A549 (cell line): ENCODE measurements at regions not wholly inside any gene's neighbourhood (a gene's known extent, or its start where the extent isn't known, plus 50 kb on each side); places are given as distances from the start of the nearest gene placed in this dataset.

ENCODE experiments used
- ATAC-seq, 2 experiments: fragments of 200-7000 bp in 1 of 2; fragments of >200 bp in 1 of 2; cut with Nextera tagmentation in 1 of 2; cut with Tn5 transposase in 1 of 2; 3 replicates each; pipeline versions ENCODE4 v1.8.0 to v1.9.1; 2018 to 2020; ENCODE audit warnings: mild to moderate bottlenecking in 1 of 2, moderate library complexity in 1 of 2
- CTCF ChIA-PET: fragments of 300-600 bp; sonication (Branson Sonifier 250); formaldehyde crosslinking; extraction: SDS; loops from one replicate; lab custom pipeline; 2021; ENCODE audit warnings: antibody characterized with exemption, inconsistent platforms; lab: Yijun Ruan, JAX
- POLR2A ChIA-PET: fragments of 350-600 bp; formaldehyde crosslinking; extraction: SDS; loops from one replicate; lab custom pipeline; 2021; ENCODE audit warnings: antibody characterized with exemption, inconsistent platforms; lab: Yijun Ruan, JAX
- DNase-seq, 2 experiments: peaks; one replicate each; pipeline versions ENCODE4 v3.0.0 to v3.0.0-alpha.2; 2011 to 2016; ENCODE audit warnings: low read depth in 1 of 2, low spot score in 1 of 2
- FAIRE-seq: peaks from 2 replicates; lab custom pipeline; 2011; peaks lifted over from hg19 to GRCh38; lab: Jason Lieb, UNC
- H3K27ac ChIP-seq, 2 experiments: fragments of >200 bp; sonication (Bioruptor Twin); formaldehyde crosslinking; 3 replicates each; pipeline ENCODE4 v1.5.1; 2016 to 2017
- H3K4me1 ChIP-seq: fragments of >200 bp; sonication (Bioruptor Twin); formaldehyde crosslinking; 3 replicates; pipeline ENCODE4 v1.6.1; 2016
- H3K4me2 ChIP-seq: fragments of >200 bp; sonication (Bioruptor Twin); formaldehyde crosslinking; 3 replicates; pipeline ENCODE4 v1.6.1; 2016
- H3K4me3 ChIP-seq: fragments of >200 bp; sonication (Bioruptor Twin); formaldehyde crosslinking; 3 replicates; pipeline ENCODE4 v1.5.1; 2016
- H3K9me3 ChIP-seq: fragments of >200 bp; sonication (Bioruptor Twin); formaldehyde crosslinking; 3 replicates; pipeline ENCODE4 v1.6.1; 2016
- CBX2 ChIP-seq: fragments of 200-600 bp; sonication (generic); IDR thresholded peaks from 2 replicates; pipeline ENCODE4 v1.6.1; 2016; ENCODE audit warnings: low read depth, mild to moderate bottlenecking, borderline replicate concordance
- CBX8 ChIP-seq: fragments of 200-600 bp; sonication (generic); IDR thresholded peaks from 2 replicates; pipeline ENCODE4 v1.6.1; 2016
- CHD4 ChIP-seq: fragments of 200-600 bp; sonication (generic); IDR thresholded peaks from 2 replicates; pipeline ENCODE4 v1.6.1; 2016; ENCODE audit warnings: antibody characterized with exemption, mild to moderate bottlenecking, borderline replicate concordance
- CTCF ChIP-seq: fragments of >200 bp; sonication (Bioruptor Twin); formaldehyde crosslinking; IDR thresholded peaks from 3 replicates; pipeline ENCODE4 v1.5.1; 2016
- E2F6 ChIP-seq: IDR thresholded peaks from 2 replicates; pipeline ENCODE4 v1.6.1; 2012; ENCODE audit warnings: low read depth, borderline replicate concordance
- EHMT2 ChIP-seq: fragments of 200-600 bp; sonication (generic); IDR thresholded peaks from 2 replicates; pipeline ENCODE4 v1.6.1; 2016; ENCODE audit warnings: antibody characterized with exemption, low read depth, mild to moderate bottlenecking, moderate library complexity
- ESRRA ChIP-seq: fragments of 150-350 bp; IDR thresholded peaks from 2 replicates; pipeline ENCODE4 v1.6.1; 2014; ENCODE audit warnings: mild to moderate bottlenecking, low read length, borderline replicate concordance
- FOXS1 ChIP-seq: fragments of 250-450 bp; sonication (Bioruptor Pico); IDR thresholded peaks from 2 replicates; pipeline ENCODE4 v1.5.0; 2020; ENCODE audit warnings: mild to moderate bottlenecking, moderate library complexity
- GATA3 ChIP-seq: IDR thresholded peaks from 2 replicates; pipeline ENCODE4 v1.6.1; 2012; ENCODE audit warnings: borderline replicate concordance
- HDAC2 ChIP-seq: fragments of 200-600 bp; sonication (generic); IDR thresholded peaks from 2 replicates; pipeline ENCODE4 v1.6.1; 2016
- HOXB5 ChIP-seq: fragments of 250-450 bp; sonication (Bioruptor Pico); IDR thresholded peaks from 2 replicates; pipeline ENCODE4 v1.5.0; 2020; ENCODE audit warnings: mild to moderate bottlenecking, moderate library complexity
- JUN ChIP-seq, 2 experiments: fragments of >200 bp; sonication (Bioruptor Twin); formaldehyde crosslinking; IDR thresholded peaks; 2 replicates in 1 of 2; 3 replicates in 1 of 2; pipeline ENCODE4 v1.6.1; 2016 to 2017
- MAFK ChIP-seq: fragments of 450-650 bp; IDR thresholded peaks from 2 replicates; pipeline ENCODE4 v1.6.1; 2014; ENCODE audit not compliant: partially characterized antibody
- MAX ChIP-seq: IDR thresholded peaks from 2 replicates; pipeline ENCODE4 v1.6.1; 2012
- MAZ ChIP-seq: fragments of 150-350 bp; IDR thresholded peaks from 2 replicates; pipeline ENCODE4 v1.6.1; 2014; ENCODE audit warnings: antibody characterized with exemption, low read depth, low read length, borderline replicate concordance
- MYC ChIP-seq: IDR thresholded peaks from 2 replicates; pipeline ENCODE4 v1.6.1; 2012; ENCODE audit warnings: mild to moderate bottlenecking, inconsistent platforms, low read length, improper control_type of control experiment, borderline replicate concordance
- NR3C1 ChIP-seq: fragments of >200 bp; sonication (Bioruptor Twin); formaldehyde crosslinking; IDR thresholded peaks from 3 replicates; pipeline ENCODE4 v1.6.1; 2017
- POLR2A ChIP-seq: IDR thresholded peaks from 2 replicates; pipeline ENCODE4 v1.6.1; 2012; ENCODE audit warnings: mild to moderate bottlenecking, low read length
- RARB ChIP-seq: fragments of 250-450 bp; sonication (Bioruptor Pico); IDR thresholded peaks from 2 replicates; pipeline ENCODE4 v1.8.0; 2021; ENCODE audit warnings: mild to moderate bottlenecking, moderate library complexity
- REST ChIP-seq: fragments of 200-600 bp; sonication (generic); IDR thresholded peaks from 2 replicates; pipeline ENCODE4 v1.6.1; 2016; ENCODE audit warnings: antibody characterized with exemption, mild to moderate bottlenecking, moderate library complexity
- TFCP2L1 ChIP-seq: fragments of 250-450 bp; sonication (Bioruptor Pico); IDR thresholded peaks from 2 replicates; pipeline ENCODE4 v1.5.0; 2021; ENCODE audit warnings: mild to moderate bottlenecking
- ZFP36 ChIP-seq: fragments of 450-650 bp; IDR thresholded peaks from 2 replicates; pipeline ENCODE4 v1.6.1; 2014; ENCODE audit warnings: borderline replicate concordance; ENCODE audit not compliant: partially characterized antibody
- ZSCAN20 ChIP-seq: fragments of 250-450 bp; sonication (Bioruptor Pico); IDR thresholded peaks from 2 replicates; pipeline ENCODE4 v1.8.0; 2022; ENCODE audit warnings: mild to moderate bottlenecking, moderate library complexity
- WGBS: methylation state at CpG from one replicate; pipeline ENCODE4 v1.1.6; 2017; ENCODE audit errors: missing lambda C conversion rate; 5-methylcytosine and 5-hydroxymethylcytosine counted together

DNA sequence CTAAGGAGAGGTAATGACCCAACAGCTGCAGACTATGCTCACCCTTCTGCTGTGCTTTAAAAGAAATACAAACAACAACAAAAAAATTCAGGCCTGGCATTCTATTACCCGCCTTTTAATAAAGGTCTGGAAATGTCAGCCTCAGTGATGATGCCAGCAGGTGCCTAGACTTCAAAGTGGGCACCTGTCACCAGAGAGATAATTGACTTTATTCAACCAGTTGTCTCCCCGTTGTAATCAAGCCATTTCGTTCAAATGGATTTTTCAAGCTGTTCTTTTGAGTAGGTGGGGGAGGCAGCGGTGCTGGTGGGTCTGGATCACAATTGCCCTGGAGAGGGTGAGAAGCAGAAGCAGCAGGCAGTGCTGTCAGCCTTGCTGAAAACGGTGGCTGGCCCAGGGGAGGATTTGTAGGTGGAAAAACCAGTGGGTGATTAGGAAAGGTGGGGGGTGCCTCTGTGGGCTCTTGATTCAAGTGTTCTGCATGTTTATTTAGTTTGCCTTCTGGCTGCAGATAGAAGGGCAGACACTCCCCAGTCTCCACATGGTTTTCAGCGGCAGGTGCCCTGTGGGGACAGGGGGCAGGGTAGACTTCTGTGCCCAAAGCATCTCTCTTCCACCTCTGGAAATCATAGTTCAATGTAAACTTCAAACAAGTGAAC lies 300.2 kb upstream of the SLCO3A1 start:
- Histone ChIP-seq H3K4me3 (no peak overlapping the region), H3K9me3 (no peaks in the 10 kb centered on the region), H3K4me1 (no peaks in the 10 kb centered on the region), H3K4me2 (no peak overlapping the region), H3K27ac (no peak overlapping the region)
- 54% methylated on average over 6 of the region's 6 CpGs for WGBS
- no peak for DNase-seq
- TF ChIP-seq HDAC2 = no peak
- no peak for TF ChIP-seq EHMT2
- TF ChIP-seq MYC = no peak
- no peak for TF ChIP-seq FOXS1 (CRISPR knock-in tag)
- TF ChIP-seq ESRRA = no peak
- no peak for TF ChIP-seq HOXB5 (CRISPR knock-in tag)
- TF ChIP-seq RARB (CRISPR knock-in tag) = no peak
- TF ChIP-seq POLR2A = no peak
- no peak for TF ChIP-seq MAX
- no peak for TF ChIP-seq ZSCAN20 (CRISPR knock-in tag)
- no peak for TF ChIP-seq CTCF
- TF ChIP-seq GATA3 = no peak
- no peak for TF ChIP-seq NR3C1
- no peak for TF ChIP-seq ZFP36
- TF ChIP-seq JUN (IDR thresholded peaks at IDR 0.05) = no peak
- TF ChIP-seq MAFK = no peak
- no peak for TF ChIP-seq E2F6
- no peak for TF ChIP-seq MAZ
- ChIA-PET POLR2A (no interaction called here), CTCF (no interaction called here)
- ATAC-seq = no peak
- FAIRE-seq = no peak

GRCh38 chr15:91555312-91555711 lies 298.2 kb upstream of the SLCO3A1 start:
- ATAC-seq = no peak

More at GRCh38 chr15:91555312-91555711, 298.2 kb upstream of the SLCO3A1 start:
- Histone ChIP-seq H3K27ac (no peak overlapping the region), H3K4me1 (no peaks in the 10 kb centered on the region), H3K4me3 (no peak overlapping the region), H3K4me2 (no peak overlapping the region), H3K9me3 (no peaks in the 10 kb centered on the region)
- ChIA-PET POLR2A (no interaction called here), CTCF (no interaction called here)
- FAIRE-seq = peak; percentile 72
- DNase-seq = peak in 1 of 2 experiments; percentile 23
- no peak for TF ChIP-seq CHD4
- no peak for TF ChIP-seq TFCP2L1 (CRISPR knock-in tag)
- no peak for TF ChIP-seq REST
- no peak for TF ChIP-seq CBX8
- no peak for TF ChIP-seq CBX2
- TF ChIP-seq CTCF = no peak
- TF ChIP-seq, all 56 proteins: peak for 0
- WGBS = 80% methylated on average over 4 of the region's 4 CpGs
